OCI-LY1 (cell line): ENCODE measurements at regions not wholly inside any gene's neighbourhood (a gene's known extent, or its start where the extent isn't known, plus 50 kb on each side); places are given as distances from the start of the nearest gene placed in this dataset.

ENCODE experiments used
- CTCF ChIP-seq: fragments of 200-600 bp; sonication (generic), shearing (Covaris generic); IDR thresholded peaks from 2 replicates; pipeline ENCODE4 v1.5.1; 2017; ENCODE audit warnings: mild to moderate bottlenecking, antibody characterized with exemption, low read length, moderate library complexity, mixed read lengths
- EZH2 ChIP-seq: fragments of 200-600 bp; sonication (generic), shearing (Covaris generic); IDR thresholded peaks from 2 replicates; pipeline ENCODE4 v1.8.0; 2017; ENCODE audit warnings: borderline replicate concordance, mixed run types, mild to moderate bottlenecking, antibody characterized with exemption, low read length, moderate library complexity, mixed read lengths

DNA sequence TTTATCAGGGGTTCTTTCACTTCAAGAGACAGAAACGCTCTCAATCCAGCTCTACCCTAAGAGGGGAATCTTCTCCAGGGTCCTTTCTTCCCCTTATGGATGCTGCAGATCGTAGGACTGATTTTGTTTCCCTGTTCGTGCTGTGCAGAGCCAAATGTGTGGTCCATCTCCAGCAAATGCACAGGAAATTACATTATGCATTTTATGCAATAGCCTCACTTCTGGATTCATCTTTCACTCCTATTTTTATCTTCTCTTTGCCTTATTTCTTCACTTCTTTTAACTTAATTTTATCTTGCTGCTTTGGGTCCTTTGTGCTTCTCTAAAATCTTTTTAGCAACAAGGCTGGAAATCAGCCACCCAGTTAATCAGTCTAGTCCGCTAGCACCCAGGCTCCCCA lies 184.5 kb upstream of the INHBA start:
- TF ChIP-seq CTCF = no peak
- no peak for TF ChIP-seq EZH2
